ENCODE measurements at regions not wholly inside any gene's neighbourhood (a gene's known extent, or its start where the extent isn't known, plus 50 kb on each side); places are given as distances from the start of the nearest gene placed in this dataset.
A peak's percentile ranks its signal among the peaks of the same experiment; 100 is the strongest.
"Not testable (repeated sequence)": the region's sequence is repeated elsewhere in the genome, so short reads cannot be mapped to it uniquely, and the experiment has no call there.

DNA sequence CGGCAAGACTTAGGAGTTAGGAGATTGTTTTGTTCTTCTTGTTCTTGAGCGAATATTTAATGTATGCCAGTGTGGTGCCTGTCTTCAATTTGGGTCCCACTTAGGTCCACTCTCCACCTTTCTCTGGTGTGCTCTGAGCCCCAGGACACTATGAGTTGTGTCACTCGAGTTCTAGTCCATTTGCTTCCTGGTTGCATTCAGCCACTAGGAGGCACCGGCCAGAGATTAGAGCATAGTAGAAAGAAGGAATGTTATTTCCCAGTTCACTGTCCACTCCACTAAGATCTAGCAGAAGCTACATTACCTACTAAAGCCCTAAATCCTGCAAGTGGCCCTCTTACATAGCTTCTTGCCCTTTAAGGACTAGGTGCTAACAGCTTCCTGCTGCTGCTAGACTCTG lies 326.9 kb downstream of the NAF1 start:
- DNase-seq (ENCODE audit: low read depth) = no peak

DNA sequence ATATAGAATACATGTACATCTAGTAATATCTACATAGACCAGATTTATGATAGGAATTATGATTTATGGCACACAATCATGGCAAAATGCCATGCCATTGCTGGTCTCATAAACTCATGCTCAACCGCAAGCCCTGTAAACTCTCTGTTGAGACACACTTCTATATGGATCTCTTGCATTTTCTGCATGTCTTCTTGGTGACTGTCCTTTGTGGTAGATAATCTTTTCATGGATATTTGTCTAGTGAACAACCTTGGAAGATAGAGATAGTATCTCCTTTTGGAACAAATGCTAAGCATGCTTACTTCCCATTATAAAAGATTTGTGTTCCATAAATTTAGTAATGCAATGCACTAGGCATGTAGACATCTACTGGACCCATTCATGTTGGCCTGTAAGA lies 328.0 kb downstream of the NAF1 start:
- DNase-seq (ENCODE audit: low read depth) = no peak

DNA sequence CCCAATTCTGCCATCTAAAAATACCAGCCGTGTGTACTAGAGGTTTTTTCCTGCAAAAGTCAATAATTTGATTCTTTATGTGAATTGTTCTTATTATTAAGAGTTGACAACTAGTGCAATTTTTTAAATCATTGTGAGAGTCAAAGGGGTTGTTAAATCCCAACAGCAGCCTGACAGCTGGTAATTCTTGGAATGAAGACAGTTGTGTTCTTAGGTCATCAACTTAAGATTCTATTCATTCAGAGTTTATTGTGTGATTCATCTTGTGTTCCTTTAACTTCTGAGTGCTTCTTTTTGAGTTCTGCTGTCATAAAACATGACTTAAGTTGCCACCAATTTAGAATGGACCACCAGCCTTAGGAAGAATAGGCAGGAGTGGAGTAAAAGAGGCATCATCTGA lies 329.0 kb downstream of the NAF1 start:
- DNase-seq (ENCODE audit: low read depth) = no peak

DNA sequence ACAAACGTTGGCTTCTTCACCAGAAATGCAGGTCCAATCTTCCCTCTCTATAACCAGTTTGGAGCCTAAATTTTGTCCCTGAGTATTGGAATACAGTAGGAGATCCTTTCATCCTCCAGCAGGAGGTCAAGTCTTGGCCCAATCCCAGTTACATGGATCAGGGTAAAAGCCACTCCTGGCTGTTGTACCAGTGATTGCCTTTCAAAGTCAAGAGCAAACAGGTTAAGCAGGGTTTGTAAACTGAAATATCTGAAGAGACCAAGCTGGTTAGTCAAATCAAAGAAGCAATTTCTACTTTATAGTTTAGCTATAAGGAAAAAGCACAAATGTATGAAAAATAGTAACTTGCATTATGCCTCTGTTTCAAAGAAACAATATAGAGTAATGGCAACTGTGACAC lies 329.4 kb downstream of the NAF1 start:
- no peak for DNase-seq (ENCODE audit: low read depth)

DNA sequence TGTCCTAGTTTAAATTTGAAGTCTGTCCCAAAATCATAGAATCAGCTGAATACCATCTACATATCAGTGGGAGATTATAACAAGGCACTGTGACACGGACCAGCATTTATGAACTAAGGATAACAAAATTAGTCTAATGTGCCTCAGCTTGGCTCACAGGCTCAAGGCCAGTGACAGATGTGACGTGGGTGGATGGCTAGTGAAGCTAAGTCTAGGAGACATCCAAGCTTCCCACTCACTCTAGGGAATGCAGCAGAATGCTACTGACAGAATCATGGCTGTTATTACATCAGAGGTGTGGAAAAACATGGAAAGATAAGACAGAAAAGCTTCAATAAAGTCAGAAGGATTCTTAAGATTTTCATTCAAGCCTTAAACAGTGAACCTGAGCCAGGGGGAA lies 329.9 kb downstream of the NAF1 start:
- DNase-seq (ENCODE audit: low read depth) = no peak

DNA sequence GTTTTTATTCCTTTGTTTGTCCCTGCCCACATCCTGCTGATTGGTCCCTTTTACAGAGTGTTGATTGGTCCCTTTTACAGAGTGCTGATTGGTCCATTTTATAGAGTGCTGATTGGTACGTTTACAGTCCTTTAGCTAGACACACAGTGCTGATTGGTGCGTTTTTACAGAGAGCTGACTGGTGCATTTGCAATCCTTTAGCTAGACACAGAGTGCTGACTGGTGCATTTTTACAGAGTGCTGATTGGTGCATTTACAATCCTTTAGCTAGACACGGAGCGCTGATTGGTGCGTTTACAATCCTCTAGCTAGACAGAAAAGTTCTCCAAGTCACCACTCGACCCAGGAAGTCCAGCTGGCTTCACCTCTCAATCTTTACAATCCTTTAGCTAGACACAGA lies 330.4 kb downstream of the NAF1 start:
- not testable (repeated sequence) for DNase-seq (ENCODE audit: low read depth)

DNA sequence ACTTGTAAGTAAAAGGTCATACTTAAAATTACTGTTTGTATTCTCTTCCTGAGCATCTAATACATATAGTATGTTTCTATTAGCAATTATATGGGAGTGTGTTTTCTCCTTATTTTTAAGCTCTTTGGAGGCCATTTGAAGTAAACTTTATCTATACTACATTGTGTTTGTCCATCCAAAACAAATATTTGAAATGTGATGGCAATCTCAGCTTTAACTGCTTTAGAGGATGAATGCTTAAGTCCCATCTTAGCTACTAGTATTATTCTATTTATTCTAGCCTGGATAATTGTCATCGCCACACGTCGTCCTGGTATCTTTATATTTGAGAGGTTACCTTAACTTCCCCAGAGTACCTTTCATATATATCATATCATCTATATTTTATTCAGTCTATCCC lies 335.8 kb downstream of the NAF1 start:
- no peak for DNase-seq (ENCODE audit: low read depth)

DNA sequence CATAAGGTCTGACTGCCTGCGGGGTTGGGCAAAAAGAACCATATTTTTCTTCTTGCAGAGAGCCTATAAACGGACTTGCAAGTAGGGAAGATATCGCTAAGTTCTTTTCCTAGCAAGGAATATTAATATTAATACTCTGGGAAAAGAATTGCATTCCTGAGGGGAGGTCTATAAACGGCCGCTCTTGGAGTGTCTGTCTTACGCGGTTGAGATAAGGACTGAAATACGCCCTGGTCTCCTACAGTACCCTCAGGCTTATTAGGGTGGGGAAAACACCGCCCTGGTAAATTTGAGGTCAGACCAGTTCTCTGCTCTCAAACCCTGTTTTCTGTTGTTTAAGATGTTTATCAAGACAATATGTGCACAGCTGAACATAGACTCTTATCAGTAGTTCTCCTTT lies 349.3 kb downstream of the NAF1 start:
- DNase-seq (ENCODE audit: low read depth) = not testable (repeated sequence)

DNA sequence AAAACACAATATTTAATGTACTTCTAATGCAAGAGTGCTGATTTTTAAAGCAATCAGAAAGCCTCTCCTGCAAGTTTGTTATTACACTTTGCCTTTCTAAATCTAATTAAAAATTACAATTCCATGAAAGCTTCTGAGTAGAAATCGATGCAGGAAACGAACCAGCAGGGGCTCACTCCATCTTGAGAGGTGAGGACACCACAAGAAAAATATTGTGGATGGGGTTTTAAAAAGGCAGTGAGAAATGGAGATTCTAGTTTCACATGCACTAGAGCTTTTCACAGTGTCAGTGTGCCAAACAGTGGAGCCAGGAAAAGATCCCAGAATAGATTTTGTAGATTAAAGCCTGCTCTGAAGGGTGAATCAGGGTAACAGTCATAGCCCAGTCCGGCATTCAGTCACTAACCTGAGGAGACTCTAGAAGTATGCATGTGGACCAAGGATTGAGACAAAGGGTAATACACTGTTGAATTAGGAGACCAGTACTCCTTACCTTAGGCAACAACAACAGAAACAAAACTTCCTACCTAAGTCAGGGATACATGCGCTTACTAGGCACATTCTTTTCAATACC lies 362.3 kb downstream of the NAF1 start:
- DNase-seq (ENCODE audit: low read depth) = no peak

DNA sequence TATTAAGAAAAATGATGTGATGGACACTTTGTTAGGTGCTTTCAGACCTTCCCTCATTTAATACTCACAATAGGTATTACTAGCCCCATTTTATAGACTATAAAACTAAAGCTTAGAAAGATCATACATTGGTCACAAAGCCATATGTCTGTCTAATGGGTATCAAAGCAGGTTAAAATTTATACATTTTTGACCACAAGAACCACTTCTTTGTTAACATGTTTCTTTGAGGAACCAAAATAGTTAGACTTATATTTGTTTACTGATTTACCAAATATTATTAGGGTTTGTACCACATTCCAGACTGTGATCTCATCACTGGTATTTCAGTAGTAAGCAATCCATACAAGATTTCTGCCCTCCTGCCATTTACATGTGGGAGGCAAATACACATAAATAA lies 363.3 kb downstream of the NAF1 start:
- DNase-seq (ENCODE audit: low read depth) = no peak

DNA sequence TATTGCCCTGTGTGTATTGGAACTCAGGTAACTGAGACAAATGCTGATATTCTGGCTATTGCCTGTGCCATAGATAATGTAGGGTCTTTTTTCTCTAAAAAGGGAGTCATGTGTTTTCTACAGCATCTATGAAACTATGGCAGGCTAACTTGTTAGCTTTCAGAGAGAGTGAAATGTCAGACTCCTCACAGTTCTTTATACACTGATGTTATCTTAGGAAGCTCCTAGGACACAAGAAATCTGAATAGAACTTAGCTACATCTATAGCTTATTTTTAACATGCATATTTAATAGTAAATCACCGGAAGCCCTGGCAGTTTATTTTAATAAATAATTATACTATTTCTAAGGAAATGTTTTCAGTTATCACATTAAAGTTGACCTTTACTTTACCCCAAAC lies 369.6 kb downstream of the NAF1 start:
- DNase-seq (ENCODE audit: low read depth) = no peak

DNA sequence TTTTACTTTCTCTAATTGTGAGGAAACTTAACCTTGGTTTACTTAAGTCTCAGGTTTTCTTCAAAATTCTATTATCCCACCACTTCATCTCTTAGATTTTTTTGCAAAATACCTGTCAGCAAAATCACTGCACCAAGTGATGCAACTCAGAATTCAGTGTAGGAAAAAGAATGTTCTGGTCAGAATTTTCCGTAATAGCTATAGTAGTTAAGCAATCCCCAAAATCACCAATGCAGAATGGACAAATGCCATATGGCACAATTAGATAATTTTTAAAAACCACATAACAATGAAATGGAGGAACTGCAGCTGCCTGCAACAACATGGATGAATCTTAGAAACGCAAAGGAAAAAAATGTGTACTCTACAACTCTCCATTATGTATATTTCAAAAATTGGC lies 373.1 kb downstream of the NAF1 start:
- peak; percentile 8 for DNase-seq (ENCODE audit: low read depth)

DNA sequence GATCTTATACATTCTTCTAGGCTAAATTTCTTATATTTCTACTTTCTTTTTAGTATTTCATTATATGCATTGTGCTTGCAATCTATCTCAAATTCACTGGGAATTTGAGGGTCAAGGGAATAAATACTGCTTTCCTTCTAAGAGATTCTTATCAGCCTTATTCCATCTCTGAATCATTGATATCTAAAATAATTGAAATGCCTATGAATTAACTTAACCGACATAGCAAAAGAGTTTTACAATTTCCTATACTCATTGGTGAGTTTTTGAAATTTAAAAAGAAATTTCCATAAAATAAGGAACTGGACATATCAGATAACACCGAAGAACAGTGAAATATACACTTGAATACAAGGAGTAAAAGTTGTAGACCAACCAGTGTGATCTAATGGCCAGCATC lies 373.7 kb downstream of the NAF1 start:
- no peak for DNase-seq (ENCODE audit: low read depth)

DNA sequence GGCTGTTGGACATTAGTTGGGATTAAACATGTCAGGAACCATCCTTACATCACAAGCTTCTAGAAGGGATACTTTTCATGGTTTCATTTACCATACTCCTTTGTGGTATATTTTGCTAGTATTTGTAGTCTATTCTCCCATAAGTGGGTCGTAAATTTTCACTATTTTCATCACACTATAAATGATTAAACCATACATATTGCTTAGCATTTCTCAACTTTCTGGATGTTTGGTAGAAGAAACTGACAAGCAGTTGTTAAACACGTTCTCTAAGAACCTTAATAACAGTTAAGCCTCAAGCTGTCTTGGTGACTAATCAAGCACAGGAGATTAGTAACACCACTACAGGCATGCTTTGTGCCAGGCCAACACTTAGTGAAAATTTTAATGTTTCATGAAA lies 375.5 kb downstream of the NAF1 start:
- DNase-seq (ENCODE audit: low read depth) = peak; percentile 0

DNA sequence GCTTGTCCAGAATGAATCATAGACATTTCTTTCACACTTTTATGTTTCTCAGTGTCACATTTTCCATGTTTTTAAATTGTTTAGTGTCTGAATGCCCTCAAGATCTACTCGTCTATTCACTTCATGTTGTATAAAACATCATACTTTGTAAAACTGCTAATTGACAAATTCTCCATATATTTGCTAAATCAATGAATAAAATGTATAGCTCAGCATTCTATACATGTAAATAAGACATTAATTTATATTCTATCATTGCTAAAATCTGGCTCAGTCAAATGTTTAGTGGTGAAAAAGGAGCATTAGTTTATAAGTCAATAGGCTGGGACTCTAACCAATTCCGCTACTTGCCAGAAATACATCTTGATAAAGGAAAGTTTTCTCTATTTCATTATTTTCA lies 379.6 kb downstream of the NAF1 start:
- DNase-seq (ENCODE audit: low read depth) = no peak

DNA sequence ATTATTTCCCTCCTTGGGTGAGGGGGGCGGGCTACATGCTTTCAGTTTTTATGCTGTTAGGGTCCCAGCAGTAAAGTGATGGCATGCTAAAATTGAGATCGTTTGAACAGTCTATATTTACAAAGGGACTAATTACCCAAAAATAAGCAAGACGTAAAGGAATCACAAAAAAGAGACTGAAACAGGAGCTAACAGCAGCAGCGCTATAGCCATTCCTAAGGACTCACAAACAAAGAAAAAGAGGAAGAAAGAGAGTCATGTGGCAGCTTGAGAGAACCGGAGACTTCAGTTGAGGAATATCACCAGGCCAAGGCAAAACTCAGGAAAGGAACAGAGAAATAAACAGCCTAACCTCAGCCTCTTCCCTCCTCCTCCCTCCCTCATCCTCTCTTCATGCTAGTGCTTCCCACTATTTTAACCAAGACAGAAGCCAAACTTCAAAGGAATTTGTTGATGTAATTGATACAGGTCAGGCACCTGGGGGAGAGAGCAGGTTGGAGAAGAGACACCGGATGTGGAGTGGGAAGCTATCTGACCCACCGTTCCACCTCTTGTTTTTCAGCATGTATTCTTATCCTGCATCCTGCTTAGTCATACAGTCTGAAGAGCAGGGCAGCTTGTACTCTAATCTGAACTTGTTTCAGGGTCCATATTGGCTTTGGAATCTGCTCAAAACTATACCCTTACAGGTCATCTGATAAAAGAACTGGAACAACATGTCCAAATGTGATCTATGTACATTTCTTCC lies 383.7 kb downstream of the NAF1 start:
- DNase-seq (ENCODE audit: low read depth) = no peak

DNA sequence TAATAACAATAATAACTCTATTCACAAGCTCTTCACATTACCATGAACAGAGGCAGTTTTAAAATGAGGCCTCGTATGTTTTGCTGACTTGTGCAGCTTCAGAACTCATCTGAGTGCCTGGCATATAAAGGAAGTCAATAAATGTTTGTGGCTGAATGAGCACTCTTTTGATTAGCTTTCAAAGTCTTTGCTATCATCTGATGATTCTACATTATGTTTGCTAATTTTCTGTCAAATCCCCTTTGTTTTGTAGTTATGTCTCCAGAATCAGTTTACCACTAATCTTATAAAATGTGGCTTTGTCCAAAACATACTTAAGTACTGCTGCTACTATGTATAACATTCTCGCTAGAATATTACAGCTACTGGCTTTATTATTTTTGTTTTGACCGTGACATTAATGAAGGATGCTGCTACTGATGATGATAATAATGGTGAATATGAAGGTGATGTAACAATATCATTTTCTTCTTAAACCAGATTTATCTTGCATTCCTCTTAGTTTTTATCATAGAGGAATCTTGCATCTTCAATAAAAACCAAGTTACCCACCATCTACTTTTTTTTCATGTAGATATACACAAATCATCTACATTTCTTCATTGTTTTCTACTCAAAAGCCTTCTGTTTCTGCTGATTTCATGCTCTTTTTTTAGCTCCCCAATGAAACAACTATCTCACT lies 384.5 kb downstream of the NAF1 start:
- no peak for DNase-seq (ENCODE audit: low read depth)

DNA sequence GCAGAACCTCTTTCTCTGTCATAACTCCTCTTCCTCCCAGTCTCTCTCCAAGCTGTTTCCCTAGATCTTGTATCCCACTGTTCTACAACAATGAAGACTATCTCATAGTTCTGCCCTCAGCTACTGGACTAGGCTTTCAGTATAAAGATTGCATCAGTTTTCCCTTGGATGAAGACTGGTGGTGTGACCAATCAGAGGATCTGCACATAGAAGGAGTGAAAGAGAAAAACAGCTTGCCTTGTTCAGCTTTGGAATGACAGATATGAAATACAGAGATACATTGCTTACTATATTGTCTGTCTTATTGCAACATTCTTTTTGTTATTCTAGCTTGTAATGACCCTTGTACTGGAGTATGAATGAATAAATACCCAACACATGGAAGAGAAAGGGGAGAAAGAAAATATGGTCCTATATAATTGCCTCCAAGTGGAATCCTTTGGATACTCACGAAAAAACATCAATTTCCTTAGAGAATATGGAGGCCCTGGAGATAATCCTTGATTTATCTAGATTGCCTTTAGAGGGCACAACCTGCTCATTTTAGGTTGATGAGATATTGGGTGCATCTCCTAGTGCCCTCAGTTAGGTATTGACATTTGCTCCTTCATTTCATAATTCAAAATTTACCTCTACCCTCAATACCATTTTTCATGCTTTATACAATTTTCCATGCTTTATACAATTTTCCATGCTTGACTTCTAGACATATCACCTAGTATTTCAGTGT lies 395.8 kb downstream of the NAF1 start:
- DNase-seq (ENCODE audit: low read depth) = no peak

DNA sequence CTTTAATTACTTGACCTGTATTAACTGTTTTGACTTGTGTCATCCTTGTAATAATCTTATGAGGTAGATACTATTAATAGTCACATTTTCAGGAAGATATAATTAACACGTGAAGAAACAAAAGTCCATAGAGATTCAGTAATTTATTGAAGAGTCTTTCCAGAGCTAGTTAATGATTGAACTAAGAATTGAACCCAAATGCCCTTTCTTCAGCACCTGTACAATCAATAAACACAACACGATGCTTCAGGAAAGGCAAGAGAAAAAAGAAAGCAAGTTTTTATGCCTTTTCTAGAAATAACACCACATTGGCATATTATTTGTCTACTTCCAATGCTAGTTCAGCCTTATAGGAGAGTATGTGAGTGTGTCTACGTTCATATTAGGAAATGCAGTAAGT lies 399.6 kb downstream of the NAF1 start:
- no peak for DNase-seq (ENCODE audit: low read depth)

DNA sequence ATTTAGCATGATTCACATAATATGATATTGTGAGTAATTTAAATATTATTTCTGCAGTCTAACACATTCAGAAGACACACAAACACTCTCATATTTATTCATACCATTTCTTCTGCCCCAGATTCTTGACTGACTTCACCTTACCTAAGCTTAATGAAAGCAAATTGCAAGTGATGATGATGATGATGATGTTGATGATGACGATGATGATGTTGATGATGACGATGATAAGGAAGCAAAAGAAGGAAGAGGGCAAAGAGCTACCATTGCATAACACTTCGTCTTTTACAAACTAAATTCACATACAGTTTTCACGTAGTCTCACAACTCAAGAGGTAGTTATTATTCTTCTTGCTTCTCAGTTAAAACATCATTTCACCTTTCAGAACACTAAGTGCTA lies 404.7 kb downstream of the NAF1 start:
- DNase-seq (ENCODE audit: low read depth) = no peak

DNA sequence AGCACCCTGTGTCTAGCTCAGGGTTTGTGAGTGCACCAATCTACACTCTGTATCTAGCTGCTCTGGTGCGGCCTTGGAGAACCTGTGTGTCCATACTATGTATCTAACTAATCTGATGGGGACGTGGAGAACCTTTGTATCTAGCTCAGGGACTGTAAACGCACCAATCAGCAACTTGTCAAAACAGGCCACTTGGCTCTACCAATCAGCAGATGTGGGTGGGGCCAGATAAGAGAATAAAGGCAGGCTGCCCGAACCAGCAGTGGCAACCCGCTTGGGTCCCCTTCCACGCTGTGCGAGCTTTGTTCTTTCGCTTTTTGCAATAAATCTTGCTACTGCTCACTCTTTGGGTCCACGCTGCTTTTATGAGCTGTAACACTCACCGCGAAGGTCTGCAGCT lies 426.5 kb downstream of the NAF1 start:
- DNase-seq (ENCODE audit: low read depth) = not testable (repeated sequence)

DNA sequence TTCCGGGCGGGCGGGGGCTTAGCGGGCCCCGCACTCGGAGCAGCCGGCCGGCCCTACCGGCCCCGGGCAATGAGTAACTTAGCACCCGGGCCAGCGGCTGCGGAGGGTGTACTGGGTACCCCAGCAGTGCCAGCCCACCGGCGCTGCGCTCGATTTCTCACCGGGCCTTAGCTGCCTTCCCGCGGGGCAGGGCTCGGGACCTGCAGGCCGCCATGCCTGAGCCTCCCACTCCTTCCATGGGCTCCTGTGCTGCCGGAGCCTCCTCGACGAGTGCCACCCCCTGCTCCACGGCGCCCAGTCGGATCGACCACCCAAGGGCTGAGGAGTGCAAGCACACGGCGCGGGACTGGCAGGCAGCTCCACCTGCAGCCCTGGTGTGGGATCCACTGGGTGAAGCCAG lies 427.1 kb downstream of the NAF1 start:
- not testable (repeated sequence) for DNase-seq (ENCODE audit: low read depth)

DNA sequence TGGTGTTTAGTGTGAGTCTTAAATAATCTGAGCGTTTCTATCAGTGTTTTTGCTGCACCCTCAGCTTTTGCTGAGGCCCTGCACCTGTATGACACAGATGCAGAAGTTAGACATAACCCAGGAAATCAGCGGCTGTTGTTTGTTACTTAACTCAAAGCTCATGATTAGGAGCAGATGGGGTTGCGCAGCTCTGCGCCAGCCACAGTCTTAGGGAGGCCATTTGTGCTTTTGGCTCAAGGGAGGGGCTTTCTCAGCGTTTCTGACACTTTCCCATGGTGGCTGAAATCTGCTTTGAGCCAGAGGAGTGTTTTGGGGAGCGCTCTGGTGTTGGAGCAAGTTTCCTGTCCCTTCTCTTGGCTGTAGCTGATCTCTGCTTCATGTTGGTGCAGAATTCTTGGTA lies 433.8 kb downstream of the NAF1 start:
- DNase-seq (ENCODE audit: low read depth) = no peak

All from amniotic epithelial cell (primary cell).